ENCODE measurements at regions not wholly inside any gene's neighbourhood (a gene's known extent, or its start where the extent isn't known, plus 50 kb on each side); places are given as distances from the start of the nearest gene placed in this dataset.
A peak's percentile ranks its signal among the peaks of the same experiment; 100 is the strongest.

DNA sequence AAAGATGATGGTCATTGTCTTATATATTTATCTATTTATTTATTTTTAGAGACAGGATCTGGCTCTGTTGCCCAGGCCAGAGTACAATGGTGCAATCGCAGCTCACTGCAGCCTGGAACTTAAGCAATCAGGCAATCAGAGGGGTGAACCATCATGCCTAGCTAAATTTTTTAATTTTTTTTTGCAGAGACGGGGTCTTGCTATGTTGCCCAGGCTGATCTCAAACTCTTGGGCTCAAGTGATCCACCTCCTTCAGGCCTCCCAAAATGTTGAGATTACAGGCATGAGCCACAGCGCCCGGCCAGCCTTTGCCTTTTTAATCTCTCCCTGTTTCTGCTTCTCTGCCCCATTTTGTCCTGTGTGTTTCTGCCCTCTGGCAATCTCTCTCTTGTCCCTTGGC is 102.2 kb downstream of the NCR2 start:
- no peak overlapping the region for H3K4me3 ChIP-seq (ENCODE audit: low read depth, low read length)
- TF ChIP-seq, protein P1, sequence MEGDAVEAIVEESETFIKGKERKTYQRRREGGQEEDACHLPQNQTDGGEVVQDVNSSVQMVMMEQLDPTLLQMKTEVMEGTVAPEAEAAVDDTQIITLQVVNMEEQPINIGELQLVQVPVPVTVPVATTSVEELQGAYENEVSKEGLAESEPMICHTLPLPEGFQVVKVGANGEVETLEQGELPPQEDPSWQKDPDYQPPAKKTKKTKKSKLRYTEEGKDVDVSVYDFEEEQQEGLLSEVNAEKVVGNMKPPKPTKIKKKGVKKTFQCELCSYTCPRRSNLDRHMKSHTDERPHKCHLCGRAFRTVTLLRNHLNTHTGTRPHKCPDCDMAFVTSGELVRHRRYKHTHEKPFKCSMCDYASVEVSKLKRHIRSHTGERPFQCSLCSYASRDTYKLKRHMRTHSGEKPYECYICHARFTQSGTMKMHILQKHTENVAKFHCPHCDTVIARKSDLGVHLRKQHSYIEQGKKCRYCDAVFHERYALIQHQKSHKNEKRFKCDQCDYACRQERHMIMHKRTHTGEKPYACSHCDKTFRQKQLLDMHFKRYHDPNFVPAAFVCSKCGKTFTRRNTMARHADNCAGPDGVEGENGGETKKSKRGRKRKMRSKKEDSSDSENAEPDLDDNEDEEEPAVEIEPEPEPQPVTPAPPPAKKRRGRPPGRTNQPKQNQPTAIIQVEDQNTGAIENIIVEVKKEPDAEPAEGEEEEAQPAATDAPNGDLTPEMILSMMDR (IDR thresholded peaks at IDR 0.05; ENCODE audit: low read depth, low read length, missing control alignments) = no peak
- DNase-seq (ENCODE audit: low read depth) = no peak

DNA sequence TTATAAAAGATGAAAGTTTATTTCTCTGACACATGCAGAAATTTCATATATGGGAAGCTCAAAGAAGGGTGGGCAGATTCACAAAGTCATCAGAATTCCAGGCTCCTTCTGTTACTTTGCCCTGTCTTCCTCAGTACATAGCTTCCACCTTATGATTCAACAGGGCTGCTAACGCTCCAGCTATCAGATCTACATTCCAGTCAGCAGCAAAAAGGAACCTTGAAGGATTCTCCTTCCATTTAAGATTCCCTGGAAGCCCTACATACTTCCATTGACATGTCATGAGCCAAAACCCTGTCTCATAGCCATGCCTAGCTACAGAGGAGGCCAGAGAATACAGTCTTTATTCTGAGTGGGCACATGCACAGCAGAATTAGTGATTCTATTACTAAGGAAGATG is 103.3 kb downstream of the NCR2 start:
- TF ChIP-seq, protein P1 (IDR thresholded peaks at IDR 0.05; ENCODE audit: low read depth, low read length, missing control alignments) = no peak
- no peak overlapping the region for H3K4me3 ChIP-seq (ENCODE audit: low read depth, low read length)
- no peak for DNase-seq (ENCODE audit: low read depth)

DNA sequence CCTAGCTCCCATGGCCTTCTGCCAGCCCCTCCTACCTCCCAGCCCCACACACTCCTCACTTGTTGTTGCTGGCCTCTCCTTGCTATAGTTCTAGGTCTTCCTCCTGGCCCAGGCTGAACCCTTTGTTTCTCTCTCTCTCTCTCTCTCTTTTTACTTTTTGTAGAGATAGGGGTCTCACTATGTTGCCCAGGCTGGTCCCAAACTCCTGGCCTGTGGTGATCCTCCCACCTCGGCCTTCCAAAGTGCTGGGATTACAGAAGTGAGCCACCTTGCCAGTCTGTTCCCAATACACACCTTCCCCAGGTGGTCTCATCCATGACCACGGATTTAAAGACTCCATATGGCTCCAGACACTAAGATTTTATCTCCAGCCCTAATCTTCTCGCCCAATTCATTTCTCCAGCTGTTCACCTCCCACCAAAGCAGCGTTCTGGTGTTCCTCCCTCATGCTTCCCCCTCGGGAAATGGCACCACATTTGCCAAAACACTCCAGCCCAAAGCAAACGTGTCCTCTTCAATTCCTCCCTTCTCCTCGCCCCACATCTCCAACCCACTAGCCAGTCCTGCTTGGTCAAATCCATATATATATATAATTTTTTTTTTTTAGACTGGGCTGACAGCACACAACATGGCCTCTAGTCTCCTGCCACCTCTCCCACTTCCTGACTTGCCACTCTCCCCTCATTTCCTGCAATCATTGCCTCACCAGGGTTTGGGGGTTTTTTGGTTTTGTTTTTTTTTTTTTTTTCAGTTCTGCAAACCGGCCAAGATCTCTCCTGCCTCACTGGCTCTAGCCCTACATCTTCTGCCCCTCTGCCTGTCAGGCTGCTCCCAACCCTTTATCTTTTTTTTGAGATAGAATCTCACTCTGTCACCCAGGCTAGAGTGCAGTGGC is 104.4 kb downstream of the NCR2 start:
- TF ChIP-seq, protein P1 (IDR thresholded peaks at IDR 0.05; ENCODE audit: low read depth, low read length, missing control alignments) = no peak
- H3K4me3 ChIP-seq (ENCODE audit: low read depth, low read length) = no peak overlapping the region
- peak; percentile 49 for DNase-seq (ENCODE audit: low read depth)

DNA sequence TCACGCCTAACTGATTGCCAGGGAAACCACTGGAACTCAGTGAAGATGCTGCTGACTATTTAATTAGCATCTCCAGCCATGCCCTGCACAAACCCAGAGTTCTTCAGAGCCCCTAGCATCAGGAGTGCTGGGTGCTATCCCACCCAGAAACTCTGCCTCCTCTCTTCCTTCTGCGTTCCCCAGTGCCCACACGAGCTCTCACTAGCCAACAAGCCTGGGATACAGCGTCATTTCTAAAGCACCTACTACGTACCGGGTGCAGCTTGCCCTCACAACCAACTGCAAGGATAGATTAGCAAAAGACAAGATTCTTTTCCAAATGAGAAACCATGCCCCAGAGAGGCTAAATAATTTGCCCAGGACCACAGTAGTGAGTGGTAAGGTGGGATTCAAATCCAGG is 105.2 kb upstream of the FOXP4 start:
- TF ChIP-seq, protein P1 (IDR thresholded peaks at IDR 0.05; ENCODE audit: low read depth, low read length, missing control alignments) = no peak
- DNase-seq (ENCODE audit: low read depth) = no peak
- no peak overlapping the region for H3K4me3 ChIP-seq (ENCODE audit: low read depth, low read length)

DNA sequence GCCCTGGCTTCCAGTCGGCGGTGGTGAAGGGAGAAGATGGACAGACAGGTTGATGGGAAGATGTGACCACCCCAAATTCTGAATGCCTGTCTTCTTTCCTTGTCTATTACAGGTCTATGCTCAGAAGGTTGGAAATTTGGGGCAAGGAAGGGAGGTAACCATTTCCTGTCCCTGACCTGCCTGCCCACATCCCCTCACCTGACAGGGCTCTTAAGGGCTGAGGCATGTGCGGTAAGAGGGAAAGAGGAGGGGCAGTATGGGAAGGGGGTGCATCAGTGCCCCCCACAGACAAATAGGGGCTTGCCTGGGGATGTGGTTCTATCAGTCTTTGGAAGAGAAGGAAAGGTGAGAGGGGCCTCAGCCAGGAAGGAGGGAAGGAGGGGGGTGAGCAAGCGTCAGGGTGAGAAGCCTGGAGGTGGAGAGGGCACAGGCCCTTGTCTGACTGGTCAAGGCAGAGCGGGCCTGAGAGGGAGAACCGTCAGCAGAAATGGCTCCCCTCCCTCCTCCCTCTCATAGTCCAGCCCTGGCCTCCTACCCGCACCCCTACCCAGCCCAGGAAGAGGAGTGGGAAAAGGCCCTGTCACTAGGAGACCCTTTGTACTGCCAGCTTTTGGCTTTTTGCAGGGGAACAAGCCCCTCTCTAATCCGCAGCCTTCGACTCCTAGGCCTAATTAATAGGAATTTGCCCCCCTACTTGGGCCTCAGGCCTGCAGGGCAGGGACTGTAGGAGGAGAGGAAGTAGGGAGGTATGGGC is 104.4 kb upstream of the FOXP4 start:
- H3K4me3 ChIP-seq (ENCODE audit: low read depth, low read length) = no peak overlapping the region
- DNase-seq (ENCODE audit: low read depth) = no peak
- TF ChIP-seq, protein P1 (IDR thresholded peaks at IDR 0.05; ENCODE audit: low read depth, low read length, missing control alignments) = no peak

DNA sequence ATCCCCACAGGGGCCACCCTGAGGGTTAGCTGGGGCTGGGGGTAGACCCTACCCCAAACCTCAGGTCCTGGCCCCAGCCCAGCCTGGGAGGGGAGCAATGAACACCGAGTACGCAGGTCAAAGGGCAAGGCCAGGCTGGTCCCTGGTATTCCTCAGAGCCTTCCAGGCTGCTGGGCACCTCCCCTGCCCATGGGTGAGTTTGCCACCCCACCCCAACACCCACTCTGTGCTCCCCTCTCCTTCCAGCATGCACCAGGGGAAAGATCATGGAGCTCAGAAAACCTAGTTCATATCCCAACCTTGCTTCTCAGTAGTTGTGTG is 103.9 kb upstream of the FOXP4 start:
- TF ChIP-seq, protein P1 (IDR thresholded peaks at IDR 0.05; ENCODE audit: low read depth, low read length, missing control alignments) = no peak
- H3K4me3 ChIP-seq (ENCODE audit: low read depth, low read length) = no peak overlapping the region
- no peak for DNase-seq (ENCODE audit: low read depth)

All from GM12864 (cell line).